Astrocyte (in vitro differentiated cells and primary cell): ENCODE measurements at regions not wholly inside any gene's neighbourhood (a gene's known extent, or its start where the extent isn't known, plus 50 kb on each side); places are given as distances from the start of the nearest gene placed in this dataset.

Experiments
- DNase-seq: peaks from one replicate; pipeline ENCODE4 v3.0.0-alpha.2; 2010; ENCODE audit warnings: low read depth
- FAIRE-seq: peaks from 2 replicates; lab custom pipeline; 2011; peaks lifted over from hg19 to GRCh38; lab: Jason Lieb, UNC
- H2AFZ ChIP-seq: 2 replicates; pipeline ENCODE4 v1.6.0; 2012; ENCODE audit warnings: low read depth, low read length, inconsistent platforms
- H3K27ac ChIP-seq: 2 replicates; pipeline ENCODE4 v1.5.1; 2011; ENCODE audit warnings: low read depth, low read length, inconsistent platforms
- H3K27me3 ChIP-seq: 2 replicates; pipeline ENCODE4 v1.6.0; 2011; ENCODE audit warnings: low read length, inconsistent platforms; ENCODE audit not compliant: insufficient read depth
- H3K36me3 ChIP-seq: 2 replicates; pipeline ENCODE4 v1.5.1; 2011; ENCODE audit warnings: low read length, inconsistent platforms; ENCODE audit not compliant: insufficient read depth
- H3K4me1 ChIP-seq: 2 replicates; pipeline ENCODE4 v1.5.1; 2011; ENCODE audit warnings: low read length, inconsistent platforms; ENCODE audit not compliant: insufficient read depth
- H3K4me2 ChIP-seq: 2 replicates; pipeline ENCODE4 v1.6.0; 2012; ENCODE audit warnings: low read length, inconsistent platforms
- H3K4me3 ChIP-seq: 2 replicates; pipeline ENCODE4 v1.5.1; 2011; ENCODE audit warnings: low read depth, mild to moderate bottlenecking, low read length, inconsistent platforms; ENCODE audit not compliant: insufficient read depth
- H3K79me2 ChIP-seq: 2 replicates; pipeline ENCODE4 v1.6.0; 2012; ENCODE audit warnings: mild to moderate bottlenecking, low read length, inconsistent platforms; ENCODE audit not compliant: insufficient read depth
- H3K9ac ChIP-seq: 2 replicates; pipeline ENCODE4 v1.6.0; 2012; ENCODE audit warnings: mild to moderate bottlenecking, low read length, inconsistent platforms
- H3K9me3 ChIP-seq: 2 replicates; pipeline ENCODE4 v1.5.1; 2012; ENCODE audit warnings: low read depth, mild to moderate bottlenecking, low read length, inconsistent platforms; ENCODE audit not compliant: insufficient read depth
- H4K20me1 ChIP-seq: 2 replicates; pipeline ENCODE4 v1.6.0; 2012; ENCODE audit warnings: low read length, inconsistent platforms; ENCODE audit not compliant: insufficient read depth
- H3K27ac Mint-ChIP-seq: one replicate; pipeline ENCODE4 v1.8.0; 2021; ENCODE audit warnings: mild to moderate bottlenecking, mixed read lengths; ENCODE audit not compliant: unreplicated experiment
- H3K27me3 Mint-ChIP-seq: one replicate; pipeline ENCODE4 v1.8.0; 2021; ENCODE audit warnings: low read depth, mixed read lengths; ENCODE audit not compliant: unreplicated experiment
- H3K36me3 Mint-ChIP-seq: one replicate; pipeline ENCODE4 v1.8.0; 2021; ENCODE audit warnings: low read depth, mixed read lengths; ENCODE audit not compliant: unreplicated experiment
- H3K4me1 Mint-ChIP-seq: one replicate; pipeline ENCODE4 v1.8.0; 2021; ENCODE audit warnings: low read depth, mixed read lengths; ENCODE audit not compliant: unreplicated experiment
- H3K4me3 Mint-ChIP-seq: one replicate; pipeline ENCODE4 v1.8.0; 2021; ENCODE audit warnings: mild to moderate bottlenecking, moderate library complexity, mixed read lengths; ENCODE audit not compliant: unreplicated experiment
- H3K9me3 Mint-ChIP-seq: one replicate; pipeline ENCODE4 v1.8.0; 2021; ENCODE audit warnings: mild to moderate bottlenecking, mixed read lengths; ENCODE audit not compliant: unreplicated experiment
- EZH2 ChIP-seq: IDR thresholded peaks from 2 replicates; pipeline ENCODE4 v1.6.1; 2012; ENCODE audit warnings: mild to moderate bottlenecking, low read length, inconsistent platforms; ENCODE audit not compliant: insufficient read depth
- TF ChIP-seq, protein P1 (sequence below): IDR thresholded peaks from 2 replicates; pipeline ENCODE4 v1.5.1; 2011; ENCODE audit warnings: low read depth, mild to moderate bottlenecking, inconsistent platforms, low read length, moderate library complexity; ENCODE audit not compliant: insufficient read depth

DNA sequence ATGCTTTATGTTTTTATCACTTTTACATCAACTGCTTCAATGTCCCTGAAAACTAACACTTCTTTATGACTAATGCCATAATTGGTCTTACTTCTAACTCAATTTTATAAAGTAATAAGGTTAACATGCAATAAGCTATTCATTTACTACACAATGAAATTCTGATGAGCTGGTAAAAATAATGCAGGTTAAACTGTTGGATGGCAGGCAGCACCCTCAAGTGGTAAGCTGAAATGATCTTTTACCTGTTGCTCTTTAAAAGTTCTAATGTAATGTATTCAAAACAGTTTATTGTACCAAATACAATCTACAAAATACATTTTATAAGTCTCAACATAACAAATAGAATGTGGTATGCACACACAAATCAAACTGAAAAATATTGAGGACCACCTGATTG, 1280.3 kb downstream of the CDH8 start:
- Mint-ChIP-seq H3K36me3 (no peaks in the 10 kb centered on the region), H3K27ac (no peak overlapping the region), H3K4me1 (no peaks in the 10 kb centered on the region), H3K4me3 (no peak overlapping the region), H3K27me3 (no peaks in the 10 kb centered on the region), H3K9me3 (no peaks in the 10 kb centered on the region)
- no peaks in the 10 kb centered on the region for H3K79me2 ChIP-seq
- TF ChIP-seq, protein P1, sequence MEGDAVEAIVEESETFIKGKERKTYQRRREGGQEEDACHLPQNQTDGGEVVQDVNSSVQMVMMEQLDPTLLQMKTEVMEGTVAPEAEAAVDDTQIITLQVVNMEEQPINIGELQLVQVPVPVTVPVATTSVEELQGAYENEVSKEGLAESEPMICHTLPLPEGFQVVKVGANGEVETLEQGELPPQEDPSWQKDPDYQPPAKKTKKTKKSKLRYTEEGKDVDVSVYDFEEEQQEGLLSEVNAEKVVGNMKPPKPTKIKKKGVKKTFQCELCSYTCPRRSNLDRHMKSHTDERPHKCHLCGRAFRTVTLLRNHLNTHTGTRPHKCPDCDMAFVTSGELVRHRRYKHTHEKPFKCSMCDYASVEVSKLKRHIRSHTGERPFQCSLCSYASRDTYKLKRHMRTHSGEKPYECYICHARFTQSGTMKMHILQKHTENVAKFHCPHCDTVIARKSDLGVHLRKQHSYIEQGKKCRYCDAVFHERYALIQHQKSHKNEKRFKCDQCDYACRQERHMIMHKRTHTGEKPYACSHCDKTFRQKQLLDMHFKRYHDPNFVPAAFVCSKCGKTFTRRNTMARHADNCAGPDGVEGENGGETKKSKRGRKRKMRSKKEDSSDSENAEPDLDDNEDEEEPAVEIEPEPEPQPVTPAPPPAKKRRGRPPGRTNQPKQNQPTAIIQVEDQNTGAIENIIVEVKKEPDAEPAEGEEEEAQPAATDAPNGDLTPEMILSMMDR, result no peak
- no peak for TF ChIP-seq EZH2
- FAIRE-seq (no peak), DNase-seq (no peak)
- no peaks in the 10 kb centered on the region for H3K4me1 ChIP-seq
- H3K9me3 ChIP-seq, result no peaks in the 10 kb centered on the region
- H4K20me1 ChIP-seq, result no peaks in the 10 kb centered on the region
- no peak overlapping the region for H3K4me3 ChIP-seq
- H3K36me3 ChIP-seq, result no peaks in the 10 kb centered on the region
- no peaks in the 10 kb centered on the region for H3K27me3 ChIP-seq
- no peak overlapping the region for H3K4me2 ChIP-seq
- H3K27ac ChIP-seq, result no peak overlapping the region
- H3K9ac ChIP-seq, result no peak overlapping the region
- no peak overlapping the region for H2AFZ ChIP-seq

DNA sequence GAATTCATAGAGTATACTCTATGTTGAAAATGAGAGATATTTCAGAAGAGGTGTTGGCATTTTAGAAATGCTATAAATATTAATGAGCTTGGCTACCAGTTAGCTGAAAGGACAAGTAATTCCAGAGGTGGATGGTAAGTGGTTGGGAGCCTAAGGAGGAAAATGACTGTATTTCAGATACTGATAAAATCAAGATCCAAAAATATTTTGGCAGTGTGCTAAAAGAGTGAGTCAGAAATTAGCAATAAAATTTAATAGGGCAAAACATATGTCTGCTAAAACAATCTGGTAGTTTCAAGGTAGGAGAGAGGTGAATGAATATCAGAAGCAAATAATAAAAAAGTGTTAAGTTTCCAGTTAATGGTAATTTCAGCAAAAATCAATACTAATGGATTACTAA, 1287.9 kb downstream of the CDH8 start:
- no peak overlapping the region for H3K27ac Mint-ChIP-seq
- no peak for FAIRE-seq

DNA sequence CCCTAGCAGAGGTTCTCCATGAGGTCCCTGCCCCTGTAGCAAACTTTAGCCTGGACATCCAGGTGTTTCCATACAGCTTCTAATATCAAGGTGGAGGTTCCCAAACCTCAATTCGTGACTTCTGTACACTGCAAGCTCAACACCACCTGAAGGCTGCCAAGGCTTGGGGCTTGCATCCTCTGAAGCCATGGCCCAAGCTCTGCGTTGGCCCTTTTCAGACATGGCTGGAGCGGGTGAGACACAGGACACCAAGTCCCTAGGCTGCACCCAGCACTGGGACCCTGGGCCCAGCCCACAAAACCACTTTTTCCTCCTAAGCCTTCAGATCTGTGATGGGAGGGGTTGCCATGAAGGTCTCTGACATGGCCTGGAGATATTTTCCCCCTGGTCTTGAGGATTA, 1292.0 kb downstream of the CDH8 start:
- peaks cover 3% of the 10 kb centered on the region for H3K9me3 Mint-ChIP-seq
- Histone ChIP-seq H4K20me1 (no peaks in the 10 kb centered on the region), H3K27me3 (no peaks in the 10 kb centered on the region), H2AFZ (no peak overlapping the region), H3K4me1 (no peaks in the 10 kb centered on the region), H3K36me3 (no peaks in the 10 kb centered on the region), H3K27ac (no peak overlapping the region), H3K79me2 (no peaks in the 10 kb centered on the region), H3K4me2 (no peak overlapping the region), H3K4me3 (no peak overlapping the region), H3K9me3 (no peaks in the 10 kb centered on the region), H3K9ac (no peak overlapping the region)
- DNase-seq, result no peak
- H3K4me1 Mint-ChIP-seq, result peaks cover 6% of the 10 kb centered on the region
- no peak for FAIRE-seq
- H3K27me3 Mint-ChIP-seq, result no peaks in the 10 kb centered on the region
- TF ChIP-seq EZH2, result no peak
- TF ChIP-seq, protein P1, result no peak
- H3K4me3 Mint-ChIP-seq, result no peak overlapping the region
- no peak overlapping the region for H3K27ac Mint-ChIP-seq
- H3K36me3 Mint-ChIP-seq, result no peaks in the 10 kb centered on the region

More for the DNA sequence above, 1287.9 kb downstream of the CDH8 start:
- H3K9me3 ChIP-seq, result no peaks in the 10 kb centered on the region
- Mint-ChIP-seq H3K36me3 (no peaks in the 10 kb centered on the region), H3K9me3 (peaks cover 4% of the 10 kb centered on the region), H3K27me3 (no peaks in the 10 kb centered on the region), H3K4me3 (no peak overlapping the region), H3K4me1 (no peaks in the 10 kb centered on the region)
- no peaks in the 10 kb centered on the region for H3K79me2 ChIP-seq
- no peak overlapping the region for H3K27ac ChIP-seq
- no peaks in the 10 kb centered on the region for H3K4me1 ChIP-seq
- TF ChIP-seq, protein P1, result no peak
- no peak for TF ChIP-seq EZH2
- no peak overlapping the region for H3K9ac ChIP-seq
- no peak overlapping the region for H3K4me2 ChIP-seq
- no peak overlapping the region for H3K4me3 ChIP-seq
- no peak for DNase-seq
- no peaks in the 10 kb centered on the region for H4K20me1 ChIP-seq
- no peak overlapping the region for H2AFZ ChIP-seq
- H3K27me3 ChIP-seq, result no peaks in the 10 kb centered on the region
- H3K36me3 ChIP-seq, result no peaks in the 10 kb centered on the region
